Right atrium auricular region (tissue), 2 donors: ENCODE measurements at regions not wholly inside any gene's neighbourhood (a gene's known extent, or its start where the extent isn't known, plus 50 kb on each side); places are given as distances from the start of the nearest gene placed in this dataset.
"Not testable (repeated sequence)": the region's sequence is repeated elsewhere in the genome, so short reads cannot be mapped to it uniquely, and the experiment has no call there.

Source experiments
- DNase-seq: peaks from one replicate; pipeline ENCODE4 v3.0.0-alpha.2; 2019; ENCODE audit warnings: low spot score
- H3K27ac ChIP-seq, 2 donors: fragments of 200-600 bp; sonication (generic); 1 replicate in 1 of 2; 2 replicates in 1 of 2; pipeline ENCODE4 v1.5.1; 2016 to 2019
- H3K27me3 ChIP-seq, 2 donors: fragments of 200-600 bp; sonication (generic); one replicate each; pipeline versions ENCODE4 v1.5.1 to v1.6.0; 2017 to 2019
- H3K36me3 ChIP-seq: fragments of 200-600 bp; sonication (generic); one replicate; pipeline ENCODE4 v1.5.1; 2016
- H3K4me1 ChIP-seq, 2 donors: fragments of 200-600 bp; sonication (generic); one replicate each; pipeline versions ENCODE4 v1.5.1 to v1.6.0; 2017 to 2019
- H3K4me3 ChIP-seq, 2 donors: fragments of 200-600 bp; sonication (generic); 1 replicate in 1 of 2; 2 replicates in 1 of 2; pipeline ENCODE4 v1.5.1; 2017 to 2019; ENCODE audit warnings: mild to moderate bottlenecking in 1 of 2, moderate library complexity in 1 of 2
- H3K9me3 ChIP-seq, 2 donors: fragments of 200-600 bp; sonication (generic); one replicate each; pipeline ENCODE4 v1.5.1; 2019
- CTCF ChIP-seq, 2 donors: fragments of 200-600 bp; sonication (generic); IDR thresholded peaks; one replicate each; pipeline ENCODE4 v1.5.1; 2019; ENCODE audit warnings: antibody characterized with exemption in 2 of 2

DNA sequence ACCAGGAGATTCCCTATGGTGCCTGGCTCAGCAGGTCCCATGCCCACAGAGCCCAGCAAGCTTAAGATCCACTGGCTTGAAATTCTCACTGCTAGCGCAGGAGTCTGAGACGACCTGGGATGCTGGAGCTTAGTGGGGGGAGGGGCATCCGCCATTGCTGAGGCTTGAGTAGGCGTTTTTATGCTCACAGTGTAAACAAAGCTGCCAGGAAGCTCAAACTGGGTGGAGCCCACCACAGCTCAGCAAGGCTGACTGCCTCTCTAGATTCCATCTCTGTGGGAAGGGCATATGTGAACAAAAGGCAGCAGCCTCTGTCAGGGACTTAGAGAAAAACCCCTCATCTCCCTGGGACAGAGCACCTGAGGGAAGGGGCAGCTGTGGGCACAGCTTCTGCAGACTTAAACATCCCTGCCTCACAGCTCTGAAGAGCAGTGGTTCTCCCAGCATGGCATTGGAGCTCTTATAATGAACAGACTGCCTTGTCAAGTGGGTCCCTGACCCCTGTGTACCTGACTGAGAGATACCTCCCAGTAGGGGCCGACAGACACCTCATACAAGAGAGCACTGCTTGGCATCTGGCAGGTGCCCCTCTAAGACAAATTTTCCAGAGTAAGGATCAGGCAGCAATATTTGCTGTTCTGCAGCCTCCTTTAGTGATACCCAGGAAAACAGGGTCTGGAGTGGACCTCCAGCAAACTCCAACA, 231.5 kb upstream of the SETMAR start:
- peaks cover 0 to 12% of the 10 kb centered on the region in 2 donors for H3K9me3 ChIP-seq
- no peak overlapping the region for H3K27ac ChIP-seq
- no peaks in the 10 kb centered on the region for H3K36me3 ChIP-seq
- TF ChIP-seq CTCF (IDR thresholded peaks at IDR 0.05): no peak
- H3K4me1 ChIP-seq: no peaks in the 10 kb centered on the region
- no peaks in the 10 kb centered on the region for H3K27me3 ChIP-seq
- no peak overlapping the region for H3K4me3 ChIP-seq
- DNase-seq: no peak

DNA sequence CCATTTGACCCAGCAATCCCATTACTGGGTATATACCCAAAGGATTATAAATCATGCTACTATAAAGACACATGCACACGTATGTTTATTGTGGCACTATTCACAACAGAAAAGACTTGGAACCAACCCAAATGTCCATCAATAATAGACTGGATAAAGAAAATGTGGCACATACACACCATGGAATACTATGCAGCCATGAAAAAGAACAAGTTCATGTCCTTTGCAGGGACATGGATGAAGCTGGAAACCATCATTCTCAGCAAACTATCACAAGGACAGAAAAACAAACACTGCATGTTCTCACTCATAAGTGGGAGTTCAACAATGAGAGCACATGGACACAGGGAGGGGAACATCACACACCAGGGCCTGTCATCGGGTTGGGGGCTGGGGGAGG, 225.9 kb upstream of the SETMAR start:
- not testable (repeated sequence) for H3K4me3 ChIP-seq, DNase-seq, H3K36me3 ChIP-seq, H3K27ac ChIP-seq, H3K4me1 ChIP-seq, H3K27me3 ChIP-seq
- H3K9me3 ChIP-seq: peaks cover 0 to 12% of the 10 kb centered on the region in 2 donors

- DNase-seq: no peak
- Histone ChIP-seq H3K27me3 (no peaks in the 10 kb centered on the region), H3K4me1 (no peaks in the 10 kb centered on the region), H3K36me3 (no peaks in the 10 kb centered on the region), H3K4me3 (no peak overlapping the region), H3K9me3 (peaks cover 0 to 12% of the 10 kb centered on the region in 2 donors), H3K27ac (no peak overlapping the region)
- no peak for TF ChIP-seq CTCF (IDR thresholded peaks at IDR 0.05)
Measured at GRCh38 chr3:4077950-4078349, 225.2 kb upstream of the SETMAR start.

DNA sequence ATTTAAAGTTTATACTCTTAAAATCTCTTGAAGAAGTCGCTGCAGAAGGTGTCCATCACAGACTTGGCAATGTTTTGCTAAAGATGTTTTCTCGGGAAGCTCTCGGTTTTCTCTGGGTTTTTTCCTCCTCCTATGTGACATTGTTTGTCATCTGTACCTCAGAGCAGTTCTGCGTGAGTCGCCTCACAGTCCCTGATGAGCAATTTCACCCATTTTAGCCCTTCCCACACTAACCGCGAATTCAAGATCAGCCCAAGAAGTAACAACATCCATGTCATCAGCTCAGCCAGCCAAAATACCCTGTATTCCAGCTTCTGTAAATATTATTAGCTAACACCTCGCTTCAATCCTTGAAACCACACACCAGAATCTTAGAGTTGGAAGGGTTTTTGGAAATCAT, 224.3 kb upstream of the SETMAR start:
- no peak for TF ChIP-seq CTCF (IDR thresholded peaks at IDR 0.05)
- Histone ChIP-seq H3K4me3 (no peak overlapping the region), H3K4me1 (no peaks in the 10 kb centered on the region), H3K36me3 (no peaks in the 10 kb centered on the region), H3K27ac (no peak overlapping the region), H3K27me3 (no peaks in the 10 kb centered on the region), H3K9me3 (peaks cover 0 to 12% of the 10 kb centered on the region in 2 donors)
- DNase-seq: no peak

DNA sequence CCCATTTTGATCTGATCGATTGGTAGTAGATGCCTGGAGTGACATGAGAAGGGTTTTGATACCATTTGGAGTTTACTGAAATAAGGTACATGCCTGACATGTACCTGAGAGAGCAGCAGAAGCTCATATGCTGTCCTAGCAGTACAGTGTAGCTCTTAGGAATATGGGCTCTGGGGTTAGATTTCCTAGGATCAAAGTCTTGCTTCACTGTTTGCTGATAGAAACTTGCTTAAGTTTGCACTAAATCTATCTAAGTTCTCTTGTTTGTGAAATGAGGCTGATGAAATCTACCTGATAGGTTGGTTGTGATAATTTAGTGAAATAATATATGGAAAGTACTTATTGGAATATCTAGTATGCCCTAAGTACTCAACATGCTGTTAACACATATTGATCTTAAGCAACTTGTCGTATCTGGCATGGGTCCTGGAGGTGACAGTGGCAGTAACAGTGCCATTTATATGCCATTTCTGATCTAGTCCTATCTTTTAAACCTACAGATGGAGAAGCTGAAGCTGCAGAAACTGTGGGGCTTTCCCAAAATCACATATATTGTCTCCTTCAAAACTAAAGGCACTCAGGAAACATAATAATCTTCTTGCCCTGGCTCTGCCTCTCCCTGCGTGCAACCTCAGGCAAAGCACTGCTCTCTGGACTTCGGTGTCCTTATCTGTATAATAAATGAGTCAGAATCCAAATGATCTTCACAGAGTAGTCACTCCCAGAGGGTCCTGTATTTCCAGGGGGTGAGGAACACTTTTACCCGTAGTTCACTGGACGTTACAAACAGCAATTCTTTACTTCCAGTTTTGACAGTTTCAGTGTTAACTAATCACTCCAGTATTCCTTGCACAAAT, 223.6 kb upstream of the SETMAR start:
- no peak overlapping the region for H3K27ac ChIP-seq
- H3K4me1 ChIP-seq: no peaks in the 10 kb centered on the region
- no peak overlapping the region for H3K4me3 ChIP-seq
- no peaks in the 10 kb centered on the region for H3K36me3 ChIP-seq
- DNase-seq: no peak
- no peak for TF ChIP-seq CTCF (IDR thresholded peaks at IDR 0.05)
- peaks cover 0 to 12% of the 10 kb centered on the region in 2 donors for H3K9me3 ChIP-seq
- H3K27me3 ChIP-seq: no peaks in the 10 kb centered on the region

DNA sequence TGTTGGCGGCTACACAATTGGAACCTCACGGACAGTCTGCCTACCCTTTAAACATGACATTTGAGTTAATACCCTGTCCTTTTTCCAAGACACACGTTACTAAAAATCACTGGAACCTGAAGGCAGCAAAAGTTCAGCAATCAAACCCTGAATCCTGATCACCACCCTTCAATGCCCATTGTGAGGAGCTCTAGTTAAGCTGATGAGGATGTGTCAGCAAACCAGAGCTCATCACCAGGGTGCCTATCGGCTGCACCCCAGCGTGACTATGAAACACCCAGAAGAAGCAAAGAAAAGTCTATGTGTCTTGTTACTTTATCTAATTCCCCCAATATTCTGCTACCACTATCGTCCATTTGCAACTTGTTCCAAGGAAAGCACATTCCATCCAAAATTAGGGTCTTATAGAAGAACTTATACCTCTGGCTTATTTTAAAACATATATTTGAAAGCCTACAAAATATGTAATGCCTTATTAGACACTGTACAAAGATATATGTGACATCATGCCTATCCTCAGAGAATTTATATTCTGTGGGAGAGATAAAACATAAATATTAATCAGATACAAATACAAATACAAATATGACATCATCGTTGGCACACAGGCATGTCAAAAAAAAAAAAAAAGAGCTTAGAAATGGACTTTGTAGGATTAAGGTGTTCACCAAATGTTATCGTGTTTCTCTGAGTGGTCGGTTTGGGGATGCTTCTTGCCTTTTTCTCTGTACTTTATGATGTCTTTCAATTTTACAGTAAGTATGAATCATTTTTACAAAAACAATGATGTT, 219.7 kb upstream of the SETMAR start:
- no peak for DNase-seq
- Histone ChIP-seq H3K27ac (no peak overlapping the region), H3K4me3 (no peak overlapping the region), H3K9me3 (no peaks in the 10 kb centered on the region), H3K4me1 (no peaks in the 10 kb centered on the region), H3K27me3 (no peaks in the 10 kb centered on the region), H3K36me3 (no peaks in the 10 kb centered on the region)
- TF ChIP-seq CTCF (IDR thresholded peaks at IDR 0.05): no peak
